ENCODE measurements at regions not wholly inside any gene's neighbourhood (a gene's known extent, or its start where the extent isn't known, plus 50 kb on each side); places are given as distances from the start of the nearest gene placed in this dataset.

DNA sequence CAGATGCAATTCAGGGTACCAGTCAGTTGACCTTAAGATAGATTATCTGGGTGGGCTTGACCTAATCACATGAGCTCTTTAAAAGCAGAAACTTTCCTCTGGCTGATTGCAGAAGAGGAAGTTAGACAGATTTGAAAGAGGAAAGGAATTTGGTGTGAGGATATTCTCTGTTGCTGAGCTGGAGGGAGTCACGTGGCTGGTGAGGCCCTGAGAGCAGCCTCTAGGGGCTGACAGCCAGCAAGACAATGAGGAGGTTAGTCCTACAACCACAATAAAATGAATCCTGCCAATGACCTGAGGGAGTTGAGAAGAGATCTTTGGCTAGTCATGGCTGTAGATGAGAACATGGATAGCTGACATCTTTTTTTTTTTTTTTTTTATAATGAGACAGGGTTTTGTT lies 87.0 kb upstream of the B3GAT2 start:
- TF ChIP-seq, protein P1, sequence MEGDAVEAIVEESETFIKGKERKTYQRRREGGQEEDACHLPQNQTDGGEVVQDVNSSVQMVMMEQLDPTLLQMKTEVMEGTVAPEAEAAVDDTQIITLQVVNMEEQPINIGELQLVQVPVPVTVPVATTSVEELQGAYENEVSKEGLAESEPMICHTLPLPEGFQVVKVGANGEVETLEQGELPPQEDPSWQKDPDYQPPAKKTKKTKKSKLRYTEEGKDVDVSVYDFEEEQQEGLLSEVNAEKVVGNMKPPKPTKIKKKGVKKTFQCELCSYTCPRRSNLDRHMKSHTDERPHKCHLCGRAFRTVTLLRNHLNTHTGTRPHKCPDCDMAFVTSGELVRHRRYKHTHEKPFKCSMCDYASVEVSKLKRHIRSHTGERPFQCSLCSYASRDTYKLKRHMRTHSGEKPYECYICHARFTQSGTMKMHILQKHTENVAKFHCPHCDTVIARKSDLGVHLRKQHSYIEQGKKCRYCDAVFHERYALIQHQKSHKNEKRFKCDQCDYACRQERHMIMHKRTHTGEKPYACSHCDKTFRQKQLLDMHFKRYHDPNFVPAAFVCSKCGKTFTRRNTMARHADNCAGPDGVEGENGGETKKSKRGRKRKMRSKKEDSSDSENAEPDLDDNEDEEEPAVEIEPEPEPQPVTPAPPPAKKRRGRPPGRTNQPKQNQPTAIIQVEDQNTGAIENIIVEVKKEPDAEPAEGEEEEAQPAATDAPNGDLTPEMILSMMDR (IDR thresholded peaks at IDR 0.05) = no peak

DNA sequence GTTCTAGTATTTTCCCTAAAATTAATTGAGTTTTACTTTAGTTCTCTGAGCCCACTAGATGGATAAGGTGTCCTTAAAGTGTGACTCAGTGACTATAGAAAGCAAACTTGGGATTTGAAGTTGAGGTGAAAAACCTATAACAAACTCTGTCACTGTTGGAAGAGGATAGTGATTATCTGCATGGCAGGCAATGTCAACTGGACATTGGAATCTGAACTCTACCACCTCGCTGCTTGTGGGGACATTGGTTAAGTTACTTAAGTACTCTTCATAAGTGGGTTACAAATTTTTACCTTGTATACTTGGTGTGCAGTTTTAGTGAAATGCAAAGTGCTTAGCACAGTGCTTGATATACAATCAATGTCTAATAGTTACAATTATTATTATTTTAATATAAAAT lies 87.9 kb upstream of the B3GAT2 start:
- TF ChIP-seq, protein P1 (IDR thresholded peaks at IDR 0.05) = no peak

DNA sequence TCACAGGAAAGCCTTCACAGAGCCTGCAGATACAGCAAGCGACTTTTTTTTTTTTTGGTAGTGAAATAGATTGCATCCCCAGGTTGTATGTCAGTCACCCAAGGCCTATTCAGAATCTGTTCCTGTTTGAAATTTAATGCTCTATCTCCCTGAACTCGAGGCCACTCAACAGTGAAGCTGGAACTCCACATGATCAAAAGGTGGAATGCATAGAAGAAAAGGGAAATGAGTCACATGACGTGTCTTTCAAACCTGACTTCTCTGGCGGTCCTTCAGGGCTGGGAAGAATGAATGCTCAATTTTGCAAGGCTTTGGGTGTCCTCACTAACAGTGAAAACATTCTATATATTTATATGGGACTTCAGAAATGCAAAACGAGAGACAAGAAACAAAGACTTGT lies 88.4 kb upstream of the B3GAT2 start:
- TF ChIP-seq, protein P1 (IDR thresholded peaks at IDR 0.05) = no peak

DNA sequence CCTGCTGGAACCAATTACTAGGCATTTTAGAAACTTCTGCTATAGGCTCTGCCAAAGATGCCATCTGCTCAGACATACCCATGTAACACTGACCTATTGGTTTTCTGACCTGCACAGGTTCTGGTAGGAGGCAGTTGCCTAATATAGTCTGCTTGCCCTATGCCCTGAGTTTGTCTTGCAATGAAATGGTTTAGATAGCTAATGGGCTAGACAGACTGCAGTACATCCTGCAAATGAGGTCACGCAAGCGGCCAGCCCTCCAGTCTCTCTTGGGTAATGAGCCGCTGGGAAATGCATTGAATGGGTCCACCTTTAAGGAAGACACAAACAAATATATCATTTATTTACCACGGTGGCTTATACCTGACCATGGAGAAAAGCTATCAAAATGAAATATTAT lies 90.6 kb upstream of the B3GAT2 start:
- TF ChIP-seq, protein P1 (IDR thresholded peaks at IDR 0.05) = no peak

DNA sequence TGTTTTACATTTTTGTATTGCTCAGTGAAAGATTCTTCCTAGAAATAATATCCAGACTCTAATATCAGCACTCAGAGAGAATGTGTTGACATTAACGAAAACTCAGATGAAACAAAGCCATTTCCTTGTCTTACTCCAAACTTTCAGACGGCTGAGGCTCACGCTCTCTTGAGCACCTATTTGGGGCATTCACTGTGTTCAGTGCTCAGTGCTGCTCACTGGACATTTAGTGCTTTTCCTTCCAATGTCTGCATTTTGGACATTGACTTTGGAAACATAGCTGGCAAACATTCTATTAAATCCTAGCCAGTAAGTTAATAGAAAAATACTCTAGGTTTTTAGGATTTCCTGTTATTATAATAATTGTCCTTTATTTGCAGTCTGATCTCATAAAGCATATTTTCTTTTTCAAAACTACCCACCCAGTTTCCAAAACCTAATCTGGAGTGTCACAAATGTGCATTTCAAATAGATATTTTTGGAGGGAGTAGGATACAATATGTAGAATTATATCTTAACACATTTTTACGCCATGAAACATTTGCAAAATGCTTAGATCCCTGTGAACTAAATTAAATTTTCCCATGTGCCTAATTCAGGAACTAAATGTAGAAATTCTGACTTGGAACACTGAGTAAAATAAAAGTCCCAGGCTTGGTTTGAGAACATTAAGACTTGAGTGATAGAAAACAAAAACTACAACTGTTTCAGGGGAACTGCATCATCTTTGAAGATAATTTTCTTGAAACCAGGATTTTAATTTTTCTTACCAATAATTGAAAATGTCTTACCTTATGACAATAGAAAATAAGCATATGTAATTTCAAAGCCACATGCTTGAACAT lies 91.7 kb upstream of the B3GAT2 start:
- TF ChIP-seq, protein P1 (IDR thresholded peaks at IDR 0.05) = no peak

DNA sequence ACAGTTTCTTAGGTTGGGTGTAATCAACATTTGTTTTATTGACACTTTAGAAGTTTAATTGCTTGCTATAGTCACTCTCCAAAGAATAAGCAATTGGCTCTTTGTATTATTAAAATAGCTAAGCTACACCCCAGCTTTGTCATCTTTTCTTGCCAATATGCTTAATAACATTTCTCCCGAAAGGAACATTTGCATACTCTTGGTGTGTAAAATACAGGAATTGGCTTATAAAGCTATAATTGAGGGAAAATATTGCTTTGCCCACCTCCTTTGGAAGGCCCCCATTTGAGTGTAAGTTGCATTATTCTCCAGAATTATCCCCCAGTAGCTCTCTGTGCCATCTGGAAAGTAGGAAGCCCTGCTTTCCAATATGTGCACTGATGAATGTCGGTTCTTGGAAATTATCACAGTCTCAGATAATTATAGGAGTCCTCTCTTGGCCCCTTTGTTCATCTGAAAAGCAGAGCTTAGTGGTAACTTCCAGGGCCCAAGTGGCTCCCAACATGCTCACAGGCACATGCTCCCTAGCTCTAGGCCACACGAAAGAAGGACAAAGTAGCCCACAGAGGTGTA lies 92.4 kb upstream of the B3GAT2 start:
- TF ChIP-seq, protein P1 (IDR thresholded peaks at IDR 0.05) = no peak

DNA sequence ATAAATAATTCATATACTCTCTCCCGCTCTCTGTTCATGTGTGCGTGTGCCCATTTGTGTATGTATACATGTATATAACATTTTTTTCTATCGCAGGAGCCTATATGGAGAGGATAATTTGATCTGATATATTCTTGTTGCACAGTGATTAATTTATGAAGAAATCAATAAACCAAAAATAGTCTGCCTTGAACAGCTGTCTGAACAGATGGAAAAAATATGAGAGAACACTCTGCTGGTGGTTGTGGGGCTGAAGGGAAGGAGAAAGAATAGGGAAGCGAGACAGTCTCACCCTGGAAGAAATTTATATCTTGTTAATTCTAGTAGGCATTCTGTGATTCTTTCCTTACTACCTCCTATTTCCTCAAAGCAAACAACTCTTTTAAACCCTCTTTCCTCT lies 96.6 kb upstream of the B3GAT2 start:
- TF ChIP-seq, protein P1 (IDR thresholded peaks at IDR 0.05) = no peak

Data from LNCAP (cell line).